ENCODE measurements at regions not wholly inside any gene's neighbourhood (a gene's known extent, or its start where the extent isn't known, plus 50 kb on each side); places are given as distances from the start of the nearest gene placed in this dataset.
"Not testable (repeated sequence)": the region's sequence is repeated elsewhere in the genome, so short reads cannot be mapped to it uniquely, and the experiment has no call there.

GRCh38 chr16:35170061-35170460 lies 1710.6 kb downstream of the TP53TG3F start:
- H3K4me1 ChIP-seq (ENCODE audit: control insufficient read depth in 2 of 2, insufficient read depth in 2 of 2, low read length in 2 of 2); H3K4me1 Mint-ChIP-seq; H3K36me3 Mint-ChIP-seq; ATAC-seq; H3K4me3 Mint-ChIP-seq; H3K36me3 ChIP-seq (ENCODE audit: control insufficient read depth in 2 of 3, insufficient read depth in 3 of 3, low read length in 3 of 3); H3K27ac Mint-ChIP-seq; DNase-seq; H3K27ac ChIP-seq (ENCODE audit: low read depth, low read length); intact Hi-C loops (cut with micrococcal nuclease); POLR2A ChIA-PET; H3K27me3 Mint-ChIP-seq; H3K4me3 ChIP-seq (ENCODE audit: low read length); CTCF ChIA-PET; H3K27me3 ChIP-seq (ENCODE audit: control insufficient read depth in 2 of 2, insufficient read depth in 2 of 2, low read length in 2 of 2): not testable (repeated sequence)
- H3K9me3 ChIP-seq (ENCODE audit: control insufficient read depth in 2 of 3, low read length in 3 of 3): peaks cover 0 to 27% (median 0%) of the 10 kb centered on the region in 3 experiments
- H3K9me3 Mint-ChIP-seq: peaks cover 12 to 44% (median 22%) of the 10 kb centered on the region in 11 donors

- H3K36me3 Mint-ChIP-seq: peaks cover 0 to 8% (median 0%) of the 10 kb centered on the region in 5 donors
- H3K27me3 Mint-ChIP-seq: no peaks in the 10 kb centered on the region
- intact Hi-C loops (cut with micrococcal nuclease): no loop called here
- no peak overlapping the region for H3K27ac ChIP-seq (ENCODE audit: low read depth, low read length)
- ChIA-PET POLR2A (no interaction called here), CTCF (no interaction called here)
- peaks cover 0 to 5% (median 0%) of the 10 kb centered on the region in 7 donors for H3K4me1 Mint-ChIP-seq
- no peak for ATAC-seq
- no peak overlapping the region for H3K4me3 ChIP-seq (ENCODE audit: low read length)
- no peak overlapping the region for H3K27ac Mint-ChIP-seq
- H3K4me3 Mint-ChIP-seq: no peak overlapping the region
- H3K27me3 ChIP-seq (ENCODE audit: control insufficient read depth in 2 of 2, insufficient read depth in 2 of 2, low read length in 2 of 2): no peaks in the 10 kb centered on the region
- no peaks in the 10 kb centered on the region for H3K36me3 ChIP-seq (ENCODE audit: control insufficient read depth in 2 of 3, insufficient read depth in 3 of 3, low read length in 3 of 3)
- H3K9me3 Mint-ChIP-seq: peaks cover 12 to 44% (median 22%) of the 10 kb centered on the region in 11 donors
- H3K9me3 ChIP-seq (ENCODE audit: control insufficient read depth in 2 of 3, low read length in 3 of 3): peaks cover 0 to 27% (median 0%) of the 10 kb centered on the region in 3 experiments
- no peak for DNase-seq
- no peaks in the 10 kb centered on the region for H3K4me1 ChIP-seq (ENCODE audit: control insufficient read depth in 2 of 2, insufficient read depth in 2 of 2, low read length in 2 of 2)
These were observed 1711.2 kb downstream of the TP53TG3F start for GRCh38 chr16:35170610-35171009.

DNA sequence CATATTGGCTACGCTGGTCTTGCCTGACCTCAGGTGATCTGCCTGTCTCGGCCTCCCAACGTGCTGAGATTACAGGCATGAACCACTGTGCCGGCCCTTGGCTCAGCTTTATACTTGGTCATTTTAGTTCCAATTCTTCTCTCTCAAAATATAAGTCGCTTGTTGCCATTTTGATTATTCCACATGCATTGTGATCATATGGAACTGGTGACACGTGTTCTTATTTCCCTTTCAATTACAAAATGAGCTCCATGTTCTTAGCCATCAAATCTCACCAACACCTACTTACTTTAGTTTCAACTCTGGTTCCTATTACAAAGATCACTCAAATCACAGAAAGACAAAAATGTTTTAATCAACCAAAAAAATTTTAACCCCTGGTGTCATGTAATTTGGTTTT lies 1711.7 kb downstream of the TP53TG3F start:
- CTCF ChIA-PET: no interaction called here
- POLR2A ChIA-PET: no interaction called here
- Histone ChIP-seq H3K9me3 (ENCODE audit: control insufficient read depth in 2 of 3, low read length in 3 of 3) (peaks cover 0 to 27% (median 0%) of the 10 kb centered on the region in 3 experiments), H3K27me3 (ENCODE audit: control insufficient read depth in 2 of 2, insufficient read depth in 2 of 2, low read length in 2 of 2) (no peaks in the 10 kb centered on the region), H3K4me3 (ENCODE audit: low read length) (no peak overlapping the region), H3K27ac (ENCODE audit: low read depth, low read length) (no peak overlapping the region), H3K36me3 (ENCODE audit: control insufficient read depth in 2 of 3, insufficient read depth in 3 of 3, low read length in 3 of 3) (no peaks in the 10 kb centered on the region), H3K4me1 (ENCODE audit: control insufficient read depth in 2 of 2, insufficient read depth in 2 of 2, low read length in 2 of 2) (no peaks in the 10 kb centered on the region)
- Mint-ChIP-seq H3K4me3 (no peak overlapping the region), H3K27me3 (no peaks in the 10 kb centered on the region), H3K27ac (no peak overlapping the region), H3K4me1 (peaks cover 0 to 5% (median 0%) of the 10 kb centered on the region in 7 donors), H3K9me3 (peaks cover 12 to 43% (median 22%) of the 10 kb centered on the region in 11 donors), H3K36me3 (peaks cover 0 to 8% (median 0%) of the 10 kb centered on the region in 5 donors)
- intact Hi-C loops (cut with micrococcal nuclease): no loop called here
- DNase-seq (no peak), ATAC-seq (no peak)

DNA sequence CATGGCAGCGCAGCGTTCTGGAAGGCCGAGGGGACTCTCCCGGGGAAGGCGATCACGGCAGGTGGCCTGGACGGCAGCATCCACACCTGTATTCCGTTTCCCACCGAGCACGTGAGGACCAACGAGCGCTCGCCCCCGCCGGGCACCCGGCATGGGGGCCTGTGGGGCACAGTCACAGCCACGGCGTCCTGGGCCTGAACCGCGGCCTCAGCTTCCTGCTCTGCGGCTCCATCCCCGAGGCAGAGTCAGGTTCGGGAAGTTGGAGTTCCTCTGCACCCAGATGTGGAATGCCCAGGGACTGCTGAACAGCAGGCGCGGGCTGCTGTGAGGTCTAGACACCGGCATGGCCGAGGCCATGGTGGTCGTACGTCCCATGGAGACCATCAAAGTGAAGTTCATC lies 1713.9 kb downstream of the TP53TG3F start:
- H3K4me3 ChIP-seq (ENCODE audit: low read length): no peak overlapping the region
- H3K27ac Mint-ChIP-seq: no peak overlapping the region
- POLR2A ChIA-PET: no interaction called here
- H3K4me1 Mint-ChIP-seq: peaks cover 0 to 3% (median 0%) of the 10 kb centered on the region in 7 donors
- H3K27ac ChIP-seq (ENCODE audit: low read depth, low read length): no peak overlapping the region
- peaks cover 0 to 14% (median 0%) of the 10 kb centered on the region in 5 donors for H3K36me3 Mint-ChIP-seq
- peaks cover 0 to 37% (median 0%) of the 10 kb centered on the region in 3 experiments for H3K9me3 ChIP-seq (ENCODE audit: control insufficient read depth in 2 of 3, low read length in 3 of 3)
- no peaks in the 10 kb centered on the region for H3K27me3 Mint-ChIP-seq
- H3K27me3 ChIP-seq (ENCODE audit: control insufficient read depth in 2 of 2, insufficient read depth in 2 of 2, low read length in 2 of 2): no peaks in the 10 kb centered on the region
- peaks cover 10 to 42% (median 21%) of the 10 kb centered on the region in 11 donors for H3K9me3 Mint-ChIP-seq
- DNase-seq: no peak
- intact Hi-C loops (cut with micrococcal nuclease): no loop called here
- no peaks in the 10 kb centered on the region for H3K4me1 ChIP-seq (ENCODE audit: control insufficient read depth in 2 of 2, insufficient read depth in 2 of 2, low read length in 2 of 2)
- no peak overlapping the region for H3K4me3 Mint-ChIP-seq
- no peak for ATAC-seq
- CTCF ChIA-PET: no interaction called here
- H3K36me3 ChIP-seq (ENCODE audit: control insufficient read depth in 2 of 3, insufficient read depth in 3 of 3, low read length in 3 of 3): no peaks in the 10 kb centered on the region

DNA sequence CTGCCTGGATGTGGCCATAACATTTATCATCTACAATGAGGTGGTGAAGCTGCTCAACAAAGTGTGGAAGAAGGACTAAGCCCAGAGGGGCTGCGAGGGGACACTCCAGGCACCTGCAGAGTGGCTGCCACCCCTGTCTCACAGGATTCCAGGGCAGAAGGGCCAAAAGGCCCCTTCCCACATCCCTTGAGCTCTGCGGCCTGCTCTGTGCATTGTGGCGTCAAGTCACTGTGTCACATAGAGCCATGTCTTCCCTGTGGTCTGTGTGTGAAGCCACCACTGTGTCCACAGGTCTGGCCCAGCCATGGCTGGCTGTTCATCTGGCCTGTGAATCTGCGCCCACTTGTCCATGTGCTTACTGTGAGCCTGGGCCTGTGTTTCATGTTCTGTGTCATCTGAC lies 1714.6 kb downstream of the TP53TG3F start:
- Histone ChIP-seq H3K27ac (ENCODE audit: low read depth, low read length) (no peak overlapping the region), H3K9me3 (ENCODE audit: control insufficient read depth in 2 of 3, low read length in 3 of 3) (peaks cover 0 to 37% (median 0%) of the 10 kb centered on the region in 3 experiments), H3K36me3 (ENCODE audit: control insufficient read depth in 2 of 3, insufficient read depth in 3 of 3, low read length in 3 of 3) (no peaks in the 10 kb centered on the region), H3K27me3 (ENCODE audit: control insufficient read depth in 2 of 2, insufficient read depth in 2 of 2, low read length in 2 of 2) (no peaks in the 10 kb centered on the region), H3K4me1 (ENCODE audit: control insufficient read depth in 2 of 2, insufficient read depth in 2 of 2, low read length in 2 of 2) (no peaks in the 10 kb centered on the region), H3K4me3 (ENCODE audit: low read length) (no peak overlapping the region)
- Mint-ChIP-seq H3K9me3 (peaks cover 10 to 43% (median 20%) of the 10 kb centered on the region in 11 donors), H3K4me1 (peaks cover 0 to 3% (median 0%) of the 10 kb centered on the region in 7 donors), H3K27ac (no peak overlapping the region), H3K27me3 (no peaks in the 10 kb centered on the region), H3K4me3 (no peak overlapping the region), H3K36me3 (peaks cover 0 to 14% (median 0%) of the 10 kb centered on the region in 5 donors)
- ATAC-seq: no peak
- no peak for DNase-seq
- CTCF ChIA-PET: no interaction called here
- intact Hi-C loops (cut with micrococcal nuclease): no loop called here
- POLR2A ChIA-PET: no interaction called here

DNA sequence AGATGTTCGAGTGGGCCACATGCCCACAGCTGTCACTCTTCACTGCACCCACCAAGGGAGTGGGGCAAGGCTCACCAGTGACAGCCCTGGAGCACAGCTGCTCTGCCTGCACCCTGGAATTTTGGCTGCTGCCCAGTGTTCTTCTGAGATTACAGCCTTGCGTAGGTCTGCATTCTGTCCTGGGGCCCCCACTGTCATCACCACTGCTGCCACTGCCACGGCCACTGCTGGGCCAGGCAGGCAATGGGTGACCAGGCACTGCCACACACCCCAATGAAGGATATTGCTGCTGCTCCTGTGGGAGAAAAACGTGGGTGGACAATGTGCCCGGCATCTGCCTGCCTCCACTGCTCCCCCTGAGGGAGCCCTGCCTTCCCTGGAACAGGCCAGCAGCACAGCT lies 1717.0 kb downstream of the TP53TG3F start:
- Histone ChIP-seq H3K4me1 (ENCODE audit: control insufficient read depth in 2 of 2, insufficient read depth in 2 of 2, low read length in 2 of 2) (no peaks in the 10 kb centered on the region), H3K27me3 (ENCODE audit: control insufficient read depth in 2 of 2, insufficient read depth in 2 of 2, low read length in 2 of 2) (no peaks in the 10 kb centered on the region), H3K4me3 (ENCODE audit: low read length) (no peak overlapping the region), H3K27ac (ENCODE audit: low read depth, low read length) (no peak overlapping the region), H3K9me3 (ENCODE audit: control insufficient read depth in 2 of 3, low read length in 3 of 3) (peaks cover 0 to 38% (median 0%) of the 10 kb centered on the region in 3 experiments), H3K36me3 (ENCODE audit: control insufficient read depth in 2 of 3, insufficient read depth in 3 of 3, low read length in 3 of 3) (no peaks in the 10 kb centered on the region)
- Mint-ChIP-seq H3K4me3 (no peak overlapping the region), H3K9me3 (peaks cover 6 to 32% (median 18%) of the 10 kb centered on the region in 11 donors), H3K36me3 (peaks cover 0 to 10% (median 0%) of the 10 kb centered on the region in 5 donors), H3K4me1 (peaks cover 0 to 1% (median 0%) of the 10 kb centered on the region in 7 donors), H3K27ac (no peak overlapping the region), H3K27me3 (no peaks in the 10 kb centered on the region)
- DNase-seq (no peak), ATAC-seq (no peak)
- ChIA-PET CTCF (no interaction called here), POLR2A (no interaction called here)
- intact Hi-C loops (cut with micrococcal nuclease): no loop called here

GRCh38 chr16:35177851-35178250 lies 1718.4 kb downstream of the TP53TG3F start:
- H3K4me1 ChIP-seq (ENCODE audit: control insufficient read depth in 2 of 2, insufficient read depth in 2 of 2, low read length in 2 of 2): no peaks in the 10 kb centered on the region
- intact Hi-C loops (cut with micrococcal nuclease): no loop called here
- H3K27me3 ChIP-seq (ENCODE audit: control insufficient read depth in 2 of 2, insufficient read depth in 2 of 2, low read length in 2 of 2): no peaks in the 10 kb centered on the region
- CTCF ChIA-PET: no interaction called here
- no peaks in the 10 kb centered on the region for H3K36me3 ChIP-seq (ENCODE audit: control insufficient read depth in 2 of 3, insufficient read depth in 3 of 3, low read length in 3 of 3)
- POLR2A ChIA-PET: no interaction called here
- no peak overlapping the region for H3K27ac ChIP-seq (ENCODE audit: low read depth, low read length)
- Mint-ChIP-seq H3K27me3 (no peaks in the 10 kb centered on the region), H3K36me3 (peaks cover 0 to 9% (median 0%) of the 10 kb centered on the region in 5 donors), H3K27ac (no peak overlapping the region), H3K9me3 (peaks cover 6 to 36% (median 18%) of the 10 kb centered on the region in 11 donors), H3K4me1 (peaks cover 0 to 1% (median 0%) of the 10 kb centered on the region in 7 donors), H3K4me3 (no peak overlapping the region)
- H3K9me3 ChIP-seq (ENCODE audit: control insufficient read depth in 2 of 3, low read length in 3 of 3): peaks cover 0 to 36% (median 0%) of the 10 kb centered on the region in 3 experiments
- H3K4me3 ChIP-seq (ENCODE audit: low read length): no peak overlapping the region
- DNase-seq (no peak), ATAC-seq (no peak)

All from naive thymus-derived CD4-positive, alpha-beta T cell (primary cell).